Activated CD4-positive, alpha-beta T cell treated with anti-CD3 and anti-CD28 coated beads, Interleukin-2, amount 10 ng/mL, durations not matched to agents 7 days and 5 days (primary cell): ENCODE measurements at regions not wholly inside any gene's neighbourhood (a gene's known extent, or its start where the extent isn't known, plus 50 kb on each side); places are given as distances from the start of the nearest gene placed in this dataset.

Source experiments
- CTCF ChIA-PET: fragments of 350-600 bp; sonication (Branson Sonifier 250); formaldehyde crosslinking; loops from one replicate; lab custom pipeline; 2021; ENCODE audit warnings: antibody characterized with exemption; lab: Charles Lee
- POLR2A ChIA-PET: fragments of 350-600 bp; sonication (Branson Sonifier 250); formaldehyde crosslinking; loops from one replicate; lab custom pipeline; 2021; ENCODE audit warnings: antibody characterized with exemption; lab: Charles Lee
- DNase-seq: peaks from one replicate; pipeline ENCODE4 v3.0.0-alpha.2; 2020
- H3K27ac Mint-ChIP-seq: one replicate; pipeline ENCODE4 v1.8.0; 2021; ENCODE audit warnings: mild to moderate bottlenecking, moderate library complexity, mixed read lengths
- H3K27me3 Mint-ChIP-seq: one replicate; pipeline ENCODE4 v1.8.0; 2021; ENCODE audit warnings: mixed read lengths
- H3K36me3 Mint-ChIP-seq: one replicate; pipeline ENCODE4 v1.8.0; 2021; ENCODE audit warnings: low read depth, mixed read lengths
- H3K4me1 Mint-ChIP-seq: one replicate; pipeline ENCODE4 v1.8.0; 2021; ENCODE audit warnings: mixed read lengths
- H3K4me3 Mint-ChIP-seq: one replicate; pipeline ENCODE4 v1.8.0; 2021; ENCODE audit warnings: mild to moderate bottlenecking, moderate library complexity, mixed read lengths
- H3K9me3 Mint-ChIP-seq: one replicate; pipeline ENCODE4 v1.8.0; 2021; ENCODE audit warnings: mixed read lengths

GRCh38 chr7:21160401-21160800 lies 267.5 kb upstream of the SP4 start:
- ChIA-PET POLR2A (no interaction called here), CTCF (interaction anchor here (0.6 to 1.0 kb wide), 2 partner anchors 12 to 720 kb away, joined by 3 to 5 read pairs; no protein-coding TSS in a partner anchor)
- no peaks in the 10 kb centered on the region for H3K36me3 Mint-ChIP-seq
- H3K9me3 Mint-ChIP-seq, result no peaks in the 10 kb centered on the region
- no peak overlapping the region for H3K27ac Mint-ChIP-seq
- no peak for DNase-seq
- no peak overlapping the region for H3K4me3 Mint-ChIP-seq
- no peaks in the 10 kb centered on the region for H3K4me1 Mint-ChIP-seq
- peaks cover 12% of the 10 kb centered on the region for H3K27me3 Mint-ChIP-seq

GRCh38 chr7:21167942-21168341 lies 259.9 kb upstream of the SP4 start:
- POLR2A ChIA-PET, result no interaction called here
- Mint-ChIP-seq H3K27ac (no peak overlapping the region), H3K9me3 (peaks cover 2% of the 10 kb centered on the region), H3K36me3 (no peaks in the 10 kb centered on the region), H3K4me1 (no peaks in the 10 kb centered on the region), H3K4me3 (no peak overlapping the region), H3K27me3 (peaks cover 55% of the 10 kb centered on the region)
- CTCF ChIA-PET, result no interaction called here
- DNase-seq, result no peak

GRCh38 chr7:21169667-21170580 lies 258.0 kb upstream of the SP4 start:
- H3K4me3 Mint-ChIP-seq, result no peak overlapping the region
- CTCF ChIA-PET, result no interaction called here
- no peaks in the 10 kb centered on the region for H3K4me1 Mint-ChIP-seq
- no peaks in the 10 kb centered on the region for H3K36me3 Mint-ChIP-seq
- no peak overlapping the region for H3K27ac Mint-ChIP-seq
- peaks cover 2% of the 10 kb centered on the region for H3K9me3 Mint-ChIP-seq
- POLR2A ChIA-PET, result no interaction called here
- H3K27me3 Mint-ChIP-seq, result peaks cover 54% of the 10 kb centered on the region
- no peak for DNase-seq

DNA sequence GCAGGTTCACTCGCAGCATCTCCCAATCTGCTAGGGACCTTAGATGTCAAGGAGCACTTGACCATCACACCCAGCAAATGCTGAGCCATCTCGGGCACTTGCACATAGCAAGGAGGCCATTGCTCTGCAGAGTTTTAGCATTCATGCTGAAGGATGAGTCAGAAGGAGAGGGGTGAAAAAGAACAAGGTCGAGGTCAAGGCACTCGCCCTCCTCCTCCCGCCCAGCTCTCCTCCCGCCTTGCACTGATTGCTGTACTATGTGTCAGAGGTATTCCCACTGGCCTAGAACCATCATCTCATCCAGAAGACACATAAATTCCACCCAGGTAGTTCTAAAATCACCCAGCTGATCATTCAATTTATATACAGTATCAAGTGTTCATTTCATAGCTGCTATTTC lies 255.1 kb upstream of the SP4 start:
- Mint-ChIP-seq H3K9me3 (peaks cover 2% of the 10 kb centered on the region), H3K36me3 (no peaks in the 10 kb centered on the region), H3K4me1 (no peaks in the 10 kb centered on the region), H3K27me3 (peaks cover 38% of the 10 kb centered on the region), H3K4me3 (no peak overlapping the region), H3K27ac (no peak overlapping the region)
- POLR2A ChIA-PET, result no interaction called here
- CTCF ChIA-PET, result no interaction called here
- DNase-seq, result no peak

GRCh38 chr7:21173436-21173835 lies 254.4 kb upstream of the SP4 start:
- no peak overlapping the region for H3K27ac Mint-ChIP-seq
- H3K9me3 Mint-ChIP-seq, result peaks cover 2% of the 10 kb centered on the region
- no peak overlapping the region for H3K4me3 Mint-ChIP-seq
- peaks cover 33% of the 10 kb centered on the region for H3K27me3 Mint-ChIP-seq
- no peaks in the 10 kb centered on the region for H3K36me3 Mint-ChIP-seq
- H3K4me1 Mint-ChIP-seq, result no peaks in the 10 kb centered on the region
- ChIA-PET CTCF (no interaction called here), POLR2A (no interaction called here)
- DNase-seq, result no peak

GRCh38 chr7:21175714-21176113 lies 252.2 kb upstream of the SP4 start:
- POLR2A ChIA-PET, result no interaction called here
- Mint-ChIP-seq H3K9me3 (no peaks in the 10 kb centered on the region), H3K4me3 (no peak overlapping the region), H3K27me3 (peaks cover 18% of the 10 kb centered on the region), H3K36me3 (no peaks in the 10 kb centered on the region), H3K27ac (no peak overlapping the region), H3K4me1 (no peaks in the 10 kb centered on the region)
- DNase-seq, result no peak
- CTCF ChIA-PET, result no interaction called here

GRCh38 chr7:21184942-21185652 lies 242.8 kb upstream of the SP4 start:
- H3K9me3 Mint-ChIP-seq, result no peaks in the 10 kb centered on the region
- CTCF ChIA-PET, result no interaction called here
- no peaks in the 10 kb centered on the region for H3K36me3 Mint-ChIP-seq
- no peaks in the 10 kb centered on the region for H3K4me1 Mint-ChIP-seq
- H3K4me3 Mint-ChIP-seq, result no peak overlapping the region
- H3K27ac Mint-ChIP-seq, result no peak overlapping the region
- DNase-seq, result no peak
- H3K27me3 Mint-ChIP-seq, result no peaks in the 10 kb centered on the region
- POLR2A ChIA-PET, result no interaction called here

DNA sequence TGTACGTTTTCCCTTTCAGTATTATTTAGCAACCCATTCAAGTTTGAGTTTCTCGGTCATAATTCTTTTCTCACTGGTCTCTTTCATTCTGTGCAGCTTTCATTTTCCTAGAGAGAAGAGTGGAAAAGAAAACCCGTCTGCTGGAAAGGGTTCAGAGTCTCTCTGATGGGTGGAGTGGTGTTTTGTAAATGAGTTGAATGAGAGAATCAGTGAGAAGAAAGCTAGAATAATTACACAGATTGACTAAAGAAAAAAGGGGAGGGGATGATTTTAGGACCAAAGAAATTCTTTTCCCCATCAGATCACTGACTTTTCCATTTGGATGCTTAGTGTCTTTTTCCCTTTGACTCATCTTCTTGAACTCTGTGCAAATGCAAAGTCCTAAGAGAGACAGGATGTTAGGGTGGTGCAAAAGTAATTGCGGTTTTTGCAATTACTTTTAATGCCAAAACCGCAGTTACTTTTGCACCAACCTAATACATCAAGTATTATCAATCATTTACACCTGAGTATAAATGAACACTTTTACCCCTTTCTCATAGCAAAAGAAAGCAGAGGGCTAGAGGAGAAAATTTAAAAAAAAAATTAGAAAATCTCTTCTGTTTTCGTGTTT lies 242.1 kb upstream of the SP4 start:
- CTCF ChIA-PET, result no interaction called here
- Mint-ChIP-seq H3K4me3 (no peak overlapping the region), H3K9me3 (no peaks in the 10 kb centered on the region), H3K27me3 (no peaks in the 10 kb centered on the region), H3K36me3 (no peaks in the 10 kb centered on the region), H3K4me1 (no peaks in the 10 kb centered on the region), H3K27ac (no peak overlapping the region)
- DNase-seq, result no peak
- POLR2A ChIA-PET, result no interaction called here

DNA sequence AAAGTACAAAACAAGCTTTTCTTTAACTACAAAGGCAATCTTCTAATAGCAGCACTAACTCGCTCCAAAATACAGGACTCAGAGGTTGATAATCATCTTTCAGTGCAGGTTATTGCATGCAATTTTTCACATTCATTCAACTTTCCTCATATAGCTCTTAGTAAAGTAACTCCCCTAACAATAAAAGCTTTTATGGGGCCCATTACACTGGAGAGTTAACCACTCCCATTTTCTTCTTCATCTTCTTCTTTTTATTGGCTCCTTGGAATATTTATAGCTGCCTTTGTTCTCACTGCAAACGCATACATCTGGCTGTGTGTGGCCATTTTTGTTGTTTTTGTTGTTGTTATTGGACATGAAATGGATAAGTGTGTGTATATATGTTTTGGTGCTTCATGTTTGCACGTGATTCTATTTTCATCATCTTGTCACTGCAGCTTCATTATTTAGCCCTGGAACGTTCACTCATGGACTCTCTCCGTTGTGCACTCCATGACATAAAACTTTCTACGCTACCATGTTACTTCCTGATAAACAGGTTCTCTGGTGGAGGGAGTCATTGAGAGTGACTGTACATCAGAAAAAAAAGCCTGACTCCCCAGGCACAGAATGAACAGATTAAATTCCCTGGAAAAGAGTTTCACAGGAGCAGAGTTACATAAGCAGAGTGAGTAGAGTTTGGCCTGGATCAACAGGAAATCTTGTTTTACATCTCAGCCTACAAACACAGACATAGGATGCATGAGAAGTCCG lies 236.4 kb upstream of the SP4 start:
- no peak overlapping the region for H3K4me3 Mint-ChIP-seq
- H3K36me3 Mint-ChIP-seq, result no peaks in the 10 kb centered on the region
- H3K27ac Mint-ChIP-seq, result no peak overlapping the region
- ChIA-PET POLR2A (no interaction called here), CTCF (no interaction called here)
- H3K9me3 Mint-ChIP-seq, result no peaks in the 10 kb centered on the region
- no peaks in the 10 kb centered on the region for H3K27me3 Mint-ChIP-seq
- peaks cover 4% of the 10 kb centered on the region for H3K4me1 Mint-ChIP-seq
- DNase-seq, result no peak

GRCh38 chr7:21192657-21193056 lies 235.2 kb upstream of the SP4 start:
- H3K36me3 Mint-ChIP-seq, result no peaks in the 10 kb centered on the region
- DNase-seq, result no peak
- H3K4me1 Mint-ChIP-seq, result peaks cover 4% of the 10 kb centered on the region
- CTCF ChIA-PET, result no interaction called here
- H3K27me3 Mint-ChIP-seq, result no peaks in the 10 kb centered on the region
- POLR2A ChIA-PET, result no interaction called here
- H3K9me3 Mint-ChIP-seq, result no peaks in the 10 kb centered on the region
- no peak overlapping the region for H3K27ac Mint-ChIP-seq
- no peak overlapping the region for H3K4me3 Mint-ChIP-seq

- H3K4me3 Mint-ChIP-seq, result no peak overlapping the region
- H3K27me3 Mint-ChIP-seq, result no peaks in the 10 kb centered on the region
- H3K27ac Mint-ChIP-seq, result no peak overlapping the region
- no peaks in the 10 kb centered on the region for H3K36me3 Mint-ChIP-seq
- no peak for DNase-seq
- H3K4me1 Mint-ChIP-seq, result peaks cover 4% of the 10 kb centered on the region
- POLR2A ChIA-PET, result no interaction called here
- CTCF ChIA-PET, result no interaction called here
- no peaks in the 10 kb centered on the region for H3K9me3 Mint-ChIP-seq
These were observed 234.0 kb upstream of the SP4 start for GRCh38 chr7:21193895-21194294.

- Mint-ChIP-seq H3K27ac (no peak overlapping the region), H3K9me3 (no peaks in the 10 kb centered on the region), H3K4me1 (peaks cover 4% of the 10 kb centered on the region), H3K4me3 (no peak overlapping the region), H3K27me3 (no peaks in the 10 kb centered on the region), H3K36me3 (no peaks in the 10 kb centered on the region)
- POLR2A ChIA-PET, result no interaction called here
- CTCF ChIA-PET, result no interaction called here
- DNase-seq, result no peak
These were observed 232.9 kb upstream of the SP4 start for GRCh38 chr7:21194936-21195335.

- Mint-ChIP-seq H3K36me3 (no peaks in the 10 kb centered on the region), H3K4me3 (no peak overlapping the region), H3K27me3 (peaks cover 2% of the 10 kb centered on the region), H3K9me3 (no peaks in the 10 kb centered on the region), H3K27ac (no peak overlapping the region), H3K4me1 (peaks cover 4% of the 10 kb centered on the region)
- ChIA-PET POLR2A (no interaction called here), CTCF (no interaction called here)
- DNase-seq, result no peak
These were observed 229.0 kb upstream of the SP4 start for GRCh38 chr7:21198921-21199320.
